CD14-positive monocyte (primary cell): ENCODE measurements at regions not wholly inside any gene's neighbourhood (a gene's known extent, or its start where the extent isn't known, plus 50 kb on each side); places are given as distances from the start of the nearest gene placed in this dataset.

Source experiments
- DNase-seq, 3 donors: peaks; one replicate each; pipeline ENCODE4 v3.0.0-alpha.2; 2011 to 2022
- H2AFZ ChIP-seq: 2 replicates; pipeline ENCODE4 v1.6.0; 2012; ENCODE audit warnings: mild to moderate bottlenecking, low read depth, low read length, inconsistent platforms; ENCODE audit not compliant: insufficient read depth, poor library complexity, severe bottlenecking
- H3K27ac ChIP-seq, 2 donors: 1 replicate in 1 of 2; 2 replicates in 1 of 2; pipeline ENCODE4 v1.5.1; 2012 to 2013; ENCODE audit warnings: low read length in 2 of 2, control low read depth in 1 of 2, inconsistent platforms in 1 of 2, low read depth in 1 of 2, mild to moderate bottlenecking in 1 of 2
- H3K27me3 ChIP-seq, 2 donors: one replicate each; pipeline versions ENCODE4 v1.6.0 to v1.6.1; 2011 to 2013; ENCODE audit warnings: low read length in 2 of 2; ENCODE audit not compliant: control insufficient read depth in 2 of 2, insufficient read depth in 2 of 2
- H3K36me3 ChIP-seq, 2 donors: replicated peaks in 1 of 2; 1 replicate in 1 of 2; 2 replicates in 1 of 2; pipeline versions ENCODE4 v1.5.1 to v1.6.1; 2012 to 2013; ENCODE audit warnings: low read length in 2 of 2, control low read depth in 1 of 2, inconsistent platforms in 1 of 2, mild to moderate bottlenecking in 1 of 2; ENCODE audit not compliant: insufficient read depth in 2 of 2, control insufficient read depth in 1 of 2
- H3K4me1 ChIP-seq, 2 donors: 1 replicate in 1 of 2; 2 replicates in 1 of 2; pipeline versions ENCODE4 v1.5.1 to v1.6.1; 2012 to 2013; ENCODE audit warnings: low read length in 2 of 2, control low read depth in 1 of 2, inconsistent platforms in 1 of 2, mild to moderate bottlenecking in 1 of 2, moderate library complexity in 1 of 2; ENCODE audit not compliant: insufficient read depth in 2 of 2, control insufficient read depth in 1 of 2
- H3K4me2 ChIP-seq: replicated peaks from 2 replicates; pipeline ENCODE3; 2012; ENCODE audit warnings: low read length, moderate library complexity, mild to moderate bottlenecking; ENCODE audit not compliant: poor library complexity, severe bottlenecking; ENCODE audit errors: extremely low read depth
- H3K4me3 ChIP-seq, 3 experiments: fragments of 200-600 bp in 1 of 3; sonication (generic) in 1 of 3; replicated peaks in 1 of 3; 1 replicate in 2 of 3; 2 replicates in 1 of 3; pipeline ENCODE4 v1.5.1; 2011 to 2013; ENCODE audit warnings: low read length in 3 of 3, mild to moderate bottlenecking in 3 of 3, control low read depth in 2 of 3, low read depth in 2 of 3, inconsistent platforms in 1 of 3, moderate library complexity in 1 of 3
- H3K79me2 ChIP-seq: 2 replicates; pipeline ENCODE4 v1.6.0; 2012; ENCODE audit warnings: mild to moderate bottlenecking, control low read depth, inconsistent platforms, low read length, moderate library complexity; ENCODE audit not compliant: insufficient read depth
- H3K9ac ChIP-seq: 2 replicates; pipeline ENCODE4 v1.6.0; 2017; ENCODE audit warnings: low read length, mild to moderate bottlenecking; ENCODE audit not compliant: insufficient read depth, poor library complexity, severe bottlenecking
- H3K9me3 ChIP-seq, 2 donors: replicated peaks in 1 of 2; 1 replicate in 1 of 2; 2 replicates in 1 of 2; pipeline versions ENCODE4 v1.5.1 to v1.6.1; 2012 to 2013; ENCODE audit warnings: low read length in 2 of 2, control low read depth in 1 of 2; ENCODE audit not compliant: control insufficient read depth in 1 of 2, insufficient read depth in 1 of 2
- H4K20me1 ChIP-seq: 2 replicates; pipeline ENCODE4 v1.6.0; 2012; ENCODE audit warnings: mild to moderate bottlenecking, low read length, control low read depth, moderate library complexity; ENCODE audit not compliant: insufficient read depth
- H3K27ac Mint-ChIP-seq, 7 donors: one replicate each; pipeline ENCODE4 v1.8.0; 2020; ENCODE audit warnings: mild to moderate bottlenecking in 7 of 7, mixed read lengths in 7 of 7, moderate library complexity in 6 of 7, inconsistent platforms in 2 of 7
- H3K27me3 Mint-ChIP-seq, 3 donors: one replicate each; pipeline ENCODE4 v1.8.0; 2021 to 2022; ENCODE audit warnings: low read depth in 3 of 3, mild to moderate bottlenecking in 3 of 3, mixed read lengths in 3 of 3, moderate library complexity in 3 of 3, inconsistent platforms in 1 of 3
- H3K36me3 Mint-ChIP-seq, 2 donors: one replicate each; pipeline ENCODE4 v1.8.0; 2020; ENCODE audit warnings: mixed read lengths in 2 of 2, inconsistent platforms in 1 of 2, mild to moderate bottlenecking in 1 of 2
- H3K4me1 Mint-ChIP-seq: one replicate; pipeline ENCODE4 v1.8.0; 2020; ENCODE audit warnings: mild to moderate bottlenecking, mixed read lengths
- H3K4me3 Mint-ChIP-seq, 2 donors: one replicate each; pipeline ENCODE4 v1.8.0; 2020; ENCODE audit warnings: mild to moderate bottlenecking in 2 of 2, mixed read lengths in 2 of 2, moderate library complexity in 1 of 2
- H3K9me3 Mint-ChIP-seq, 7 donors: one replicate each; pipeline ENCODE4 v1.8.0; 2020 to 2022; ENCODE audit warnings: mixed read lengths in 7 of 7, mild to moderate bottlenecking in 6 of 7, moderate library complexity in 6 of 7, inconsistent platforms in 2 of 7
- CTCF ChIP-seq: fragments of 200-600 bp; IDR thresholded peaks from one replicate; pipeline ENCODE4 v1.8.0; 2022; ENCODE audit warnings: antibody characterized with exemption, mild to moderate bottlenecking
- WGBS: methylation state at CpG from one replicate; pipeline ENCODE4 v1.1.5; 2013; ENCODE audit warnings: missing lambda C conversion rate; ENCODE audit not compliant: insufficient coverage; 5-methylcytosine and 5-hydroxymethylcytosine counted together
- intact Hi-C, 2 donors: fragments of 100-400 bp; cut with micrococcal nuclease; formaldehyde crosslinking; loops; one replicate each; pipeline versions ENCODE4 v1.15.0 to v1.15.1; 2023

- Mint-ChIP-seq H3K4me3 (no peak overlapping the region), H3K27me3 (peaks cover 0 to 2% (median 0%) of the 10 kb centered on the region in 3 donors), H3K9me3 (peaks cover 0 to 9% (median 5%) of the 10 kb centered on the region in 7 donors), H3K27ac (no peak overlapping the region), H3K36me3 (no peaks in the 10 kb centered on the region), H3K4me1 (no peaks in the 10 kb centered on the region)
- H3K9ac ChIP-seq = no peak overlapping the region
- H3K4me3 ChIP-seq = no peak overlapping the region
- WGBS = 79% methylated on average over 4 of the region's 9 CpGs
- TF ChIP-seq CTCF = no peak
- H3K27me3 ChIP-seq = no peaks in the 10 kb centered on the region
- intact Hi-C loops = no loop called here
- no peaks in the 10 kb centered on the region for H3K36me3 ChIP-seq
- H3K4me2 ChIP-seq = no peak overlapping the region
- no peak overlapping the region for H2AFZ ChIP-seq
- H3K79me2 ChIP-seq = no peaks in the 10 kb centered on the region
- H3K9me3 ChIP-seq = peaks cover 0 to 5% of the 10 kb centered on the region in 2 donors
- H3K4me1 ChIP-seq = no peaks in the 10 kb centered on the region
- H4K20me1 ChIP-seq = no peaks in the 10 kb centered on the region
- no peak for DNase-seq
- no peak overlapping the region for H3K27ac ChIP-seq
These were observed 182.3 kb upstream of the SOX9 start for GRCh38 chr17:71938340-71939010.

GRCh38 chr17:71941920-71942319 is 178.9 kb upstream of the SOX9 start:
- no peak overlapping the region for H3K4me3 Mint-ChIP-seq
- H3K27me3 ChIP-seq = no peaks in the 10 kb centered on the region
- H3K4me1 ChIP-seq = no peaks in the 10 kb centered on the region
- no peak overlapping the region for H3K9ac ChIP-seq
- no peak for TF ChIP-seq CTCF
- no peaks in the 10 kb centered on the region for H4K20me1 ChIP-seq
- H2AFZ ChIP-seq = no peak overlapping the region
- H3K9me3 Mint-ChIP-seq = peaks cover 1 to 18% (median 12%) of the 10 kb centered on the region in 7 donors
- H3K36me3 ChIP-seq = no peaks in the 10 kb centered on the region
- H3K4me1 Mint-ChIP-seq = no peaks in the 10 kb centered on the region
- intact Hi-C loops = no loop called here
- H3K4me2 ChIP-seq = no peak overlapping the region
- no CpG with 5 or more reads among the region's 2 CpGs for WGBS
- H3K27ac Mint-ChIP-seq = no peak overlapping the region
- no peaks in the 10 kb centered on the region for H3K36me3 Mint-ChIP-seq
- H3K27me3 Mint-ChIP-seq = peaks cover 0 to 2% (median 0%) of the 10 kb centered on the region in 3 donors
- peaks cover 1 to 19% of the 10 kb centered on the region in 2 donors for H3K9me3 ChIP-seq
- DNase-seq = no peak
- H3K79me2 ChIP-seq = no peaks in the 10 kb centered on the region
- H3K4me3 ChIP-seq = no peak overlapping the region
- H3K27ac ChIP-seq = no peak overlapping the region
